ENCODE measurements at regions not wholly inside any gene's neighbourhood (a gene's known extent, or its start where the extent isn't known, plus 50 kb on each side); places are given as distances from the start of the nearest gene placed in this dataset.
"Not testable (repeated sequence)": the region's sequence is repeated elsewhere in the genome, so short reads cannot be mapped to it uniquely, and the experiment has no call there.

DNA sequence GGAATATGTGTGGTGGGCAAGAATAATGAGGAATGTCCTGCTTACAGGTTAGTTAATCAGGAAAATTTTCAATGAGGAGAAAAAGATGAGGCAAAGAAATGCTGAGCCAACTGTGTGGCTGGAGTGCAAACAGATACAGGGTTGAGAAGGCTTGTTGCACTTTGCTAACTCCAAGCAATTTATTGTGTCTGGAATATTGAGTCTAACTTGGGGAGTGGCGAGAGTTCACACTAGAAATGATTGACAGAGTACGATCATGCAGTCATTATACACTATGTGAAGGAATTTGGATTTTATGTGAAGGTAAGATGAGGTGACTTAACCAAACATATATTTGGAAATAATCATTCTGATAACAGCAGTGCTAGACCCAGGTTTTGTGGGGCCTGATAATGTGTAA is 185.0 kb upstream of the ELAC2 start:
- DNase-seq: no peak

DNA sequence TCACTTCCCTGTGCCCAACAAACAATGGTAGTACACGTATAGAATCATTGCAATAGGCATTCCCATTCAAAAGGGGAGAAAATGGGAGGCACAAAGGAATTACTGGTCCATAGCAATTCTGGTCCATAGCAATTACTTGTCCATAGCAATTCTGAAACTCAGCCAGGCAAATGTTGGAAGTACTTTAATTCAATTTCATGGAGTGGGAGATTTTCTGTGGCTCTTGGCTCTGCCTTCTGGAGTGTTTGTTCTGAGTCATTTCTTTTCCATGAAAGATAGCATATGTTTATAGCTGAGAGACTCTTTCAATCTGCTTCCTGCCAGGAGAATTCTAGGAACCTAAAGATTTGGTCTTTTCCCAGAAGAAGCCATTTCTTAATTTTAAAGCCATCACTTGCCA is 182.8 kb upstream of the ELAC2 start:
- DNase-seq: no peak

DNA sequence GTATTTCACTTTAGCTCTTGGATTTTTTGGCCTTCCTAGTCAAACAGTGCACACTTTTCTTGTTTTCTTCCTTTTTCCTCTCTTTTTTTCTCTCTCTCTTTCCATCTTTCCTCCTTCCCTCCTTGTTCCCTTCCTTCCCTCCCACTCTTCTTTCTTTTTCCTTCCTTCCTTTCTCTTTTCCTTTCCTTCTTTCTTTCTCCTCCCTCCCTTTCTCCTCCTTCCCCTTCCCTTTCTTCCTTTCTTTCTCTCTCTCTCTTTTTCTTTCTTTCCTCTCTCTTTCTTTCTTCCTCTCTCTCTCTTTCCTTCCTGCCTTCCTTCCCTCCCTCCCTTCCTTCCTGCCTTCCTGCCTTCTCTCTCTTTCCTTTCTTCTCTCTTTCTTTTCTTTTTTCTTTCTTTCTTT is 181.6 kb upstream of the ELAC2 start:
- no peak for DNase-seq

DNA sequence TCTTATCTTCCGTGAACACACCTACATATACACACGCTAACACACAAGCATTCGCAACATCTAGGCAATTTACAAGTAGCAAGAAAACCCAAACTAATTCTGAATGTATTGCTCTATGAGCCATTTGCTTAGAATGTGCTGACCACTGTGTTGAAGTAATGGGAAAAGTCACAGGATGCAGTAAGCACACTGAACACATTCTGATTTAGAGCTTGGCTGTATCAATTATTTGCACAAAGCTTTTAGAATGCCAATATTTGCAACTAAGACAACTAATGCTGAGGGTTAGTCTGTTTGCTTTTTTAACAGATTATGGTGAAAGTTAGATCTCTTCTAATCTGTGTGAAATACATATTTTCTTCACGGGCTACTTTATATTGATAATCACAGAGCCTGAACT is 179.8 kb upstream of the ELAC2 start:
- no peak for DNase-seq

DNA sequence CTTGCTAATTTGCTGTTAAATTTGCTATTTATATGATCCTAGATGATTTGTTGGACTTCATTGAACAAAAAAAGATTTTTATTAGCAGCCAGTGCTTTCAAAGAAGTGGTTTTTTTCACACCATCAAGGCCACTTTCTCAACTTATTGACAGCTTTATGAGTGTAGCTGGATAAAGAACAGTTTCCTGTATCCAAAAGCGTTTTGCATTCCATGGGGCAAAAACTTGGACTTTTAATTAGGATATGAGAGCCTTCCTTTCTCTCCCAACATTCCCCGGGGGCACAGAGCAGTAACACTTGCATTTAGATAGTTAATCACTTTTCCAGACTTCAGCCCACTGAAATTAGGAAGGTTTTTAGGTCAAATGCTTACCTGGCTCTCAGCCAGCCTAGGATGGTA is 177.1 kb upstream of the ELAC2 start:
- DNase-seq: no peak

DNA sequence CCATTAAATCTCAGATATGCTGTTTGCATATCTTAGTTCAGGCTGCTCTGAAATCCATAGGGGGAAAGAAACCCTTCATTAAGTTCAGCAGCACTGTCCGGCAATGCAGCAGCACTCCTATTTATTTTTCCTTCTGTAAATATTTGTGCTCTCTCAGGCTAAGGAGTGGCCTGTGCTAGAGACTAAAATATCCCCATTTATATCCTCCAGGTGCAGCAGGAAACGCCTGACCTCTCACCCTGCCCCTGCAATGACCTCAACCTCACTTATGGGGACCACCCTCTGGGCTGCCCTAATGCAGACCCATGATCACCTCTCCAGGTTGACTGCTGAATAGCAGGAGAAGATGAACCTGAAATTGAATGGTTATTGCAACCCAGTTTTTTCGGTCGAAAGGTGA is 165.0 kb upstream of the ELAC2 start:
- no peak for DNase-seq

DNA sequence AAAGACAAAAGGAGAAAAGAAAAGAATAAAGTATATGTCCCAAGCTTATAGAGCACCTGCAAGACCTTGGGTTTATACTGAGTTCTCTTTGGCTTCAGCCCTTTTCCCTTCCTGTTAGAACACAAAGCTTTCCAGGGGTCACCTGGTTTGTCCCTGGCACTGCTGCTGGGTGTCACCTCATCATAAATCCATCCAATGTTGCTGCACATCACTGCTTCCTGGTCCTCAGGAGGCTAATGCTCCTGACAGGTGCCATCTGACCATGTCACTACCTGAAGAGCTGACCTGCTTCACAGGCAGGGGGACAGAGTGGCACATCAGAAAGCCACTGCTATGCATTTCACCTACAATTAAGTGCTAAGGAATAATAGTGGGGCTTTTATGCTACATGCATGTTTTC is 164.6 kb upstream of the ELAC2 start:
- DNase-seq: no peak

DNA sequence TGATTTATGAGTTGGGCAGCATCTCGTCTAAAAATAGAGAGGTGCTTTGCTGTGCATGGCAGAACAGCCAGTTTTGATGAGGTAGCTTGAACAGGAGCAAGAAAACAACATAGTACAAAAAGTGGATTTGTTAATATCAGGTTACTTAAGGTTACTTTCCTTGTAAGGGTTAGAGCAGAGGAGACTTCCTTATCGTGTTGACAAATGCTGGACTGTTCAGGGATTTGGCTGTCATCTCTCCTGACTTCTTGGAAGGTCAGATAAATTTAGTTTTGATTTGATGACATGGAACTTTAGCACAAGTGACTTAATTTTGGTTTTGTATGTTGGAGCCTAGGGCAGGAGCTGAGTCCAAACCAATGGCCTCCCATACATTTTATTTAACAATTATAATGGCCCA is 163.9 kb upstream of the ELAC2 start:
- DNase-seq: no peak

DNA sequence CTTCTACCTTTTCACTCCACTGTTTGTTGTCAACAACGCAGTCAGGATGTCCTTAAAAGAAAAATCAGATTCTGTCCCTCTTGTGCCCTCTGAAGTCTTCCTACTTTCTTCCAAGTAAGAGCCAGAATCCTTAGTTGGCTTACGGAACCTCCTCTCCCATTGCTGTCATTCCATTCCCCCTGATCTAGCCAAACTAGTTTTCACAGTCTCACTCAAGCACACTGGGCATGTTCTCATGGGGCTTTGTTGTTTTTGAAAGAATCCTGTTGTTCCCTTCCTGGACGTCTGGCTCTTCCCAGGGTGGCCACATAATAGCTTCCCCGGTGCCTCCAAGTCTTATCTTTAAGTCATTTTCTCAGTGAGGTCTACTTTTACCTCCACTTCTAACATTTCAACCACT is 158.6 kb upstream of the ELAC2 start:
- DNase-seq: no peak

DNA sequence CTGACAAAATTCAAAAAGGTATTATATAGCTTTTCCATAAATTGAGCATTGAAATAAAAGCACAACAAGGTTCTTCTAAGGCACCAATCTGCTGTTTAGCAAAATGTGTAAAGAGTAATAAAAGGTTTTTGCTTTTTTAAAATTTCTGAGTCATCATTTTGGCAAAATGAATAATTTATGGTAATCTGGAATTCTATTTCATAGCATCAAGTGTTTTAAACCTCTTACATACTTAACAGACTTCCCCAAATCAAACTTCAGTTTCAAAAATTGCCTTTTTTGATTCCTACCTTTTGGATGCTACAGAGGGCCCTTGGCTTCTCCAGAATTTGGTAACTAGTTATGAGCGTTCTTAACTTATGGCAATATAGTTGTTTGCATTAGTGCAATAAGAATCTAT is 154.0 kb upstream of the ELAC2 start:
- DNase-seq: no peak

DNA sequence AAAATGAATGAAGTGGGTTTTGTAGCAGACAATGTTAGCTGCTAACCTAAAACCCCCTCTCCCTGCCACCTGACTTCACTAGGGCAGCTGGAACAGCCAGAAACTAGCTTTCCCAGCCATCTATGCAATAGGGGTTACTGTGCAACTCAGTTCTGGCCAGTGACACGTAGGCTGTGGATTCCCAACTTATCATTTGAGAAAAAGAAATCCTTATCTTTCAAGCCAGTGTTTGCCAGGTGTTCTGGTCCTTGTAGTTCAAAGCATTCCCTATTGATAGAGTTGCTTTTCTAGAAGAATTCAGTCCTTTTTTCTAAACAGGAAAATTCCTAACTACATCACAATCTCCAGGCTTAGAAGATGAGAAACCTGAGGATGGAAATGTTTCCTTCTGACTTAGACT is 144.5 kb upstream of the ELAC2 start:
- DNase-seq: no peak

DNA sequence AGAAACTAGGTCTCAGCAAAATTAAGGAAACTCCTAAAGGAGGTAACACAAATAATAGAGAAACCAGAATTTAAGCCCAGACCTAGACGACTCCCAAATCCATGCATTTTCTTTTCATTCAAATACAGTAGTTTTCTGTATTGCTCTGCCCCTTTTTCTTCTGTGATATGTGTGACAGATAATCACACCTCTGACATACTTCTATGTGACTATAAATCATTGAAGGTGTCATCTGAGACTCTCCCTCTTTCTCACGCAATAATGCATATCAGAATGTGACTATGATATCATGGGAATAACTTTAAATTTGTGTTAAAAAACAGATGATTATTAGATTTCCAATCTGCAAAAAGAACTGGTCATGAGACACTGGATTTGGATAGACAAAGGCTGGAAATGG is 143.0 kb upstream of the ELAC2 start:
- no peak for DNase-seq

DNA sequence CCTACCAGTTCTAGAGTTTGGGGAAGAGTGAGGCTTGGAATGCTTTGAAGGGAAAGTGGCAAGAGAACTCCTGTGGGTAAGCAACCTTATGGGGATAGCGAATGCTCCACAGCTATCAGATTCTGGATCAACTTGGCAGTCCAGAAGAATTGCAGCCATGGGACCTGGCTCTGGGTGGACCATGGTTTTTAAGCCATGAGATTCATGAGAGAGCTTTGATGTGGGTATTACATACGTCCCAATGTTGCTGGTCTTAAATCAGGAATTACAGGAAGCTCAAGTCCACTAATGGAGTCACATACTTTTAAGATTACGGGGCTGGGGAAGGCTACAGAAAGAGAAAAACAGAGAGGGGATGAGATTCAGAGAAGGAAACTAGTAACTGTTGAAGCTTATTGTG is 142.5 kb upstream of the ELAC2 start:
- no peak for DNase-seq

DNA sequence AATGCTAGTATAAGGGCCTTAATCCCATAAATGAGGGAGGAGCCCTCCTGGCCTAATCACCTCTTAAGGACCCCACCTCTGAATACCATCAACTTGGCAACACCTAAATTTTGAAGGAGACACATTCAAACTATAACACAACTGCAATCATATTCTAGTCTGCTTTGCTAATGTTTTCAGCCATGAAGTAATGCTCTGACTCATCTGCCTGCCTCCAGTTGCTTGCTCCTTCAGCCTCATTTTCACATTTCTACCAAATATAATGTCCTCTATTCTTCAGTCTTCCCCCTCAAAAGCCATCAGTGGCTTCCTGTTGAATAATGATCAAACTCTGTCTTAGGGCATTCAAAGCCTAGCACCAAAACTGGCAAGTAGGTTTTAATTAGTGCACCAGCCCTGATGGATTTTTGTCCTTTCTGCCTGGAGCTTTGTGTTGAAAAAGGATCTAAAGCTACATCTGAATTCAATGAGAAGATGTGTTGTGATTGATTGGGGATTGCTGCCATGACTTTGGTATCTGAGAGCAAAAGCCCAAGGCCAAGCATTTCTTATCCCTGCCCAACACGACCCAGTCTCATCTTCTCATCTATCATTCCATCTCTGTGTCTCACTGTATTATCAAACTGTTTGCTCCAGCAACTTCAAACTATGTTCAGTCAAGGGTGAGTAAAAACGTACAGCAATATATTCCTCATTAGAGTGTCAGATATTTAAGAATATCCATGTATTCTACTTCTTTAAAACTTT is 140.8 kb upstream of the ELAC2 start:
- no peak for DNase-seq

DNA sequence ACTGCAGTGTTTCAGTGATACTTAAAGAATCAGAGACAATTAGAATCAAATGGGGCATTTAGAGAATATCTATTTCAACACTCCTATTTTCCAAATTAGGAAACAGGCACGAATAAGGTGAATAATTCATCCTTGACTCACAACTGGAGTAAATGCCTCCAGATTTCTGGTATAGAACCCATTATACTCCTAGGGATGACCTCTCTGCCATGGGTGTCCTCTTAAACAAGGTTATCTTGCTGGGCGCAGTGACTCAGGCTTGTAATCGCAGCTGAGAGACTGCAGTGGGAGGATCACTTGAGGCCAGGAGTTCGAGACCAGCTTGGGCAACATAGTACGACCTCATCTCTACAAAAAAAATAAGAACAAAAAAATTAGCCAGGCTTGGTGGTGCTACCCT is 139.8 kb upstream of the ELAC2 start:
- DNase-seq: no peak

DNA sequence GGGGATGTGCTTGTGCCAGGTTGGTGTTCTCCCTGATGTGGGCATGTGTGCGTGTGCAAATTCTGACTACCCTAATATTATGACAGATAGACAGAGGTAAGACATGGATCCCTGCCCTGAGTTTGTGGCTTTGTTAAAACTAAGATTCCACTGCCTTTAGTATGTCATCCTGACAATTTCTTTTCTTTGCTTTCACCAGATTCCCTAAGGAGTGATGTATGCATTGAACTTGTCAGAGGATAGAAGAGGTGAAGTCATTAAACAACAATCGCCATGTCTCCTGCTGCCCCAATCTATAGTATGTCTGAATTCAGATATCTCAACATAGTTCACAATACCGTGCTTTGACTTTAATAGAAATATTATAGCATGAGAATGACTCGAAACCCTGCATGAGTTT is 137.1 kb upstream of the ELAC2 start:
- no peak for DNase-seq

DNA sequence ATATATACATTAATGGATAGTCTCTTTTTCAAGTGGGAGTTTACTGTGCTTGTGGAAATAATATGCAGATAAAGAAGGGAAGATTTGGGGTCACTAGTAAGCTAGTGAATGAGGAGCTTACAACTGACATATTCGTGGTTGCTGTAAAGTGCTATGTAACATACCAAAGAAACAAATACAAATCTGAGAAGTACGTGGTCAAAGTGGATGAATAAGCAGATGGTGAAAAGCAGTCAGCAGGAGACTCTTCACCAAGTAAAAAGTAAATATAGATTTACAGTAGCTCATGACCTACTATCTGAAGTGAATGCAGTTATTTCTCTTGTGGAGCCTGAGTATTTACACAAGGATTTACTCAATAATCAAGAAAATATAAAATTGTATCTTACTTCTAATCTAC is 136.6 kb upstream of the ELAC2 start:
- DNase-seq: no peak

DNA sequence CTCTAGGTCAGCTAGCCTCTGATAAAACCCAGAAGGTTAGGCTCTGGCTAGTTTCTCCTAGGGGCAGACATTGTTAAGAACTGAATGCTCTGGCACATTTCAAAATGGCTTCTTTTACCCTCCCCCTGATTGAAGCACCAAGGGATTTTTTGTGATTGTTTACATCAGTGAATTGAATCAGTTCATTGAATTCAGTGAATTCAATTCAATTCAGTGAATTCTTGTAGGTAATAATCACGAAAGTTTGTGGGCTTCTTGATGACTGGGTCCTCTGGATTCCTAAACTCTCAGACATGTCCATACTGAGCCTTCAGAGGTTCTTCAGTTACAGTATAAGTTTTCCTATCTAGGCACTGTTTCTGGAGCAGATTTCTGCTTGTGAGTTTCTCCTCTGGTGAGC is 135.2 kb upstream of the ELAC2 start:
- no peak for DNase-seq

DNA sequence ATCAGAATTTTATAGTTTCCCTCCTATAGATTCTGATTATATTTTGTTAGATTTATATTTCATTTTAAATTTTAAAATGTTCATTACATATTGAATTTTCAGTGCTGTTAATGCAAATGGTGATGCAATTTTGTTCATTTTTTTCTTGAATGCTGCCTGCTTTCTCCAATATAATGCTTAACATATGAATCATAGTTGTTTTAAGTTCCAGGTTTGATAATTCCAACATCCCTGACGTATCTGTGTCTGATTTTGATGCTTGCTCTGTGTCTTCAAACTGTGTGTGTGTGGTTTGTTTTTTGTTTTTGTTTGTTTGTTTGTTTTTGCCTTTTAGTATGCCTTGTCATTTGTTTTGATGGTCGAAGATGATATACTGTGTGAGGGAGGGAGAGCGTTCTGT is 134.7 kb upstream of the ELAC2 start:
- DNase-seq: no peak

DNA sequence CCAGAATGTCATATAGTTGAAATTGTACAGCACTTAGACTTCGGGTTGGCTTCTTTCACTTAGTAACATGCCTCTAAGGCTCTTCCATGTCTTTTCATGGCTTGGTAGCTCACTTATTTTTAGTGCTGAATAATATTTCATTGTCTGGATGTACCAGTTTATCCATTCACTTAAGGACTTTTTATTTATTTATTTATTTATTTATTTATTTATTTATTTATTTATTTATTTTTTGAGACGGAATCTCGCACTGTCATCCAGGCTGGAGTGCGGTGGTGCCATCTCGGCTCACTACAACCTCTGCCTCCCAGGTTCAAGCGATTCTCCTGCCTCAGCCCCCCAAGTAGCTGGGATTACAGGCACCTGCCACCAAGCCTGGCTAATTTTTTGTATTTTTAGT is 132.9 kb upstream of the ELAC2 start:
- DNase-seq: not testable (repeated sequence)

DNA sequence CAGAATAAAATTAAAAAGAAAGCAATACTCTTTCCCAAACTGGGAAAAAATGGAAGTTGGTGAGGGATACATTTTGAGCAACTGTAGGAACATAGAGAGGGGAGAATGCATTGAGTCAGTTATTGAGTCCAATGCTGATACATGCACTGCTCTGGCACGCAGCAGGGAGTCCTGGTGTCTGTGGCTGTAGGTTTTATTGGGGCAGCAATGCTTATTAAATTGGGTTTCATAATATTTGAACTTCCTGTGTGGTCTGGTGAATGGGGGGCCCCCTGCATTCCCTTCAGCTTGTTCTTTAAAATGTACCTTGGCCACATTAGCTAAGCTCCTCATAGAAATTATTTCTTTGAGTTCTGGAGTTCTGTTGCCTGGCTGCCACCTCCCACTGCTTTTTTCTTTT is 125.2 kb upstream of the ELAC2 start:
- no peak for DNase-seq

DNA sequence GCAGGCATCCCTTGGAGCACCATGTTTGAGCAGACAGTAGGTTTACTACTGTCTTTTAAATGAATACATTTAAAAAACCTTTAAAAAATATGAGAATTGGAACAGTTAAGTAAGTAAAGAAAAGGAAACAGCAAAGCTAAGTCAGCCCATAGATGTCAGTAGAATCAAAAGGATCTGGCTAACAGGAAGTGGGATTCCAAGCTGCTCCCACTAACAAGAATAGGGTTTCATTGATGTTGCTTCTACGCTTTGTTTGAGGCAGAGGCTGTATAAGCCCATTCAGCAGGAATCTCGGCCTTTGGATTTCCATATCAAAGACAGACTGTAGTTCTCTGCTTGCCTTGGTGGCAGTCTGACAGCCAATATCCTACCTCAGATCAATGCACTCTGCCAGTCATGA is 122.9 kb upstream of the ELAC2 start:
- DNase-seq: no peak

DNA sequence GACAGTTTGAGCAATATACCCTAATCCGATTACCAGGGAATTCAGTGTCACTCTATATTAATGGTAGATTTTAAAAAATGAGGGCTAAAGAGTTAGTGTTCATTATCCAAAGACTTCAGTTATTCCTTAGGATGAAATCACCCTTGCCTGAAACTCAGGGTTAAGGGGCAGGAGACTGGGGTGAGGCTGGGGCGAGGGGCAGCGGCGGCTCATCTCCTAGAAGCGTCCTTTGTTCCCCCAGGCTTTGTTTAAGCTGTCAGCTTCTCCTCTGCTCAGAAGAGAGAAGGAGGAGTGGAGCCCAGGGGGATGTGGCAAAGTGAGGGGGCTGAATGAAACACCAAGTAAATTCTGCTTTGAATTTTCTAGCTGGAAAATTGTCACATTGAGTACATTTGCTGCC is 117.7 kb upstream of the ELAC2 start:
- no peak for DNase-seq

DNA sequence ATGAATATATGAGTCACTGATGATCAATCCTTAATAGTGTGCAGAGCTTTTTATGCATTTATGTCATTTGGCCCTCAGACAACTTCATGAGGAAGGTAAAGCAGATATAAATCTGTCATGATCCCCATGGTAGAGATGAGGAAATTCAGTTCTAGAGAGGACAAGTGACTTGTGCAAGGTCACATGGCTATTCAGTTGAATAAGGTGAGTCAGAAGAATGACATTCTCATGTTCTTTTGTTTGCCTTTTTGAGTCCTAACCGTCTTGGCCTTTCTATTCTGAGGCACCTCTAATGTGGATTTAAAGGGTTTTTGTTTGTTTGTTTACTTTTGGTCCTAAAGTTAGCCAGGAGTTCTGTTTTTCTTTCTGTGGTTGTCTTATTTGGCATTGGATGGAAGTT is 116.2 kb upstream of the ELAC2 start:
- no peak for DNase-seq

DNA sequence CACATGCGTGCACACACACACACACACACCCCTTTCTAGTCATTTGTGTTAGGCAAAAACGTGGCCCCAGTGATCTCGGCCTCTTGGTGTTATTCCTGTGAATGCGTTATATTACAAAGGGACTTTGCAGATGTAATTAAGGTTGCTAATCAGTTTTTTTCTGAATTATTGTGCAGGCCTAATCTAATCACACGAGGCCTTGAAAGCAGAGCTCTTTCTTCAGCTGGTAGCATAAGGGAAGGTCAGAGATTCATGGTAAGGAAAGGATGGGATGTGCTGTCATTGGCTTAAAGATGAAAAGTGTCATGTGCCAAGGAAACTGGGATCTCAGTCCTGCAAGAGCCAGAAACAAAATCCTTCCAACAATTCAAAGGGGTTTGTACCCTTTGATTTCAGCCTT is 113.4 kb upstream of the ELAC2 start:
- DNase-seq: no peak

DNA sequence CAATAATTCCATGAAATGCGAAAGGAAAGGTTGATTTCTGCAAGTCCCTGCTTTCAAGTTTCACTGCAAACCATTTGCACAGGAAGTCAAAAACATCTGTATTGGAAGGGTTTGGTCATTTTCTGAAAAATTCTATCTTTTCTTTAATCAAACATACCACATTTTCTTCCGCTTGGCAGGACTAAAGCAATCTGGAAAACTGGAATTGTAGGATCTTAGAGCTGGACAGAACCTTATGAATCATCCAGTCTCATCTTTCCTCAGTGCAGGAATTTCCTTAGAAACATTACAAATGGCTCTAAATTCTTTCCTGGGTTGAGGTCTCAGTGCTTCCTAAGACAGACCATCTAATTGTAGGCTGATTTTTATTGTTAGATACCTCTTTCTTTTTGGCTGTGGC is 111.5 kb upstream of the ELAC2 start:
- no peak for DNase-seq

Measured in stimulated activated CD4-positive, alpha-beta T cell treated with anti-CD3 and anti-CD28 coated beads, Interleukin-2, amount 100 ng/mL, for 48 hours (primary cell).